GM19467 (cell line): ENCODE measurements at regions not wholly inside any gene's neighbourhood (a gene's known extent, or its start where the extent isn't known, plus 50 kb on each side); places are given as distances from the start of the nearest gene placed in this dataset.

Source experiments
- ATAC-seq: cut with Tn5 transposase; IDR thresholded peaks from one replicate; pipeline ENCODE4 v1.9.1; 2021; ENCODE audit warnings: mild to moderate bottlenecking, moderate library complexity; ENCODE audit not compliant: unreplicated experiment

DNA sequence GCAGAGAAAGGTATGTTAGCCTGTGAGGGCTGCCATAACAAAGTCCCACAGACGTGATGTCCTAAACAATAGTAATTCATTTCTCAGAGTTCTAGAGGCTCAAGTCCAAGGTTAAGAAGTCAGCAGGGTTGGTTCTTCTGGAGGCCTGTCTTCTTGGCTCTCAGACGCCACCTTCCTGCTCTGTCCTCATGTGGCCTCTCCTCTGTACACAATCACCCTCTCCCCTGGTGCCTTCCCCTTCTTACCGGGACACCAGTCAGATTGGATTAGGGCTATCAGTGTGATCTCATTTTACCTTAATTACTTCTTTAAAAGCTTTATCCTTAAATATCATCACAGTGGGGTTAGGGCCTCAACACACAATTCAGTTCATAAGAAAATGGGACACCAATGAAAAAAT is 860.5 kb downstream of the RNF144A start:
- no peak for ATAC-seq

DNA sequence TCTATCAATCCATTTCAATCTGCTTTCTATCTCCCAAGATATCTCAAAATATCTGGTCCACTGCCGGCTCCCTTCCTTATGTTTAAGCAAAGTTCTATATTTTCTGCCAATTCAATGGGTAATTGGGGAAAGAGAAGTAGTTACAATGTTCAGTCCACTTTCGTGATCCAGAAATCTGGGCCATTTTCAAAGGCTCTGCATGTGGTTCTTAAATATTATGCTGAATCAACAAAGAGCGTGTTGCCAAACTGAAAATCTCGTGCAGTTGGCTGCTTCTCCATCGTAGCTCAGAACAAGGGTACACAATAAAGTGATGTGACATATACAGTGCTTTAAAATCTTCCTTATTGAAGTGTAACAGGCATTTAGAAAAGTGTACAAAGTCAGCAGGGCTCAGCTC is 863.1 kb downstream of the RNF144A start:
- no peak for ATAC-seq

DNA sequence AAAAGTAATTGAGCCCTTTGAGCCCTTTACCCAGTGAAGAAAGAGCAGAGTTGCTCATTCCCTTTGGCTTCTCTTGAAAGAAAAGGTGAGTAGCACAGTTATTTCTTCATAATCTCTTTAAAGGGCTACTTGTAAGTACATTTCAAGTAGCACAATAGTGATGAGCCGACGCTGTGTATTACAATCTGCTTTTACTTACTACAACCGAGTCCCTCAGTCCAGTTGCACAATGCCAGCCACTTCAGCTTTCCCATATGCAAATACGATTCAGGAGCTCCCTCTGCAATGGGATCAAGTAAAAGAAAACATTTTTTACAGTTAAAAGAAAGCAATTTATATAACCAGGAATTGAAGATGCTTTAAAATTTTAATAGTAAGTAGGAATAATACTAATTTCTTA is 868.5 kb downstream of the RNF144A start:
- ATAC-seq: no peak

- no peak for ATAC-seq
Observed at GRCh38 chr2:7788736-7789135, 871.5 kb downstream of the RNF144A start.

DNA sequence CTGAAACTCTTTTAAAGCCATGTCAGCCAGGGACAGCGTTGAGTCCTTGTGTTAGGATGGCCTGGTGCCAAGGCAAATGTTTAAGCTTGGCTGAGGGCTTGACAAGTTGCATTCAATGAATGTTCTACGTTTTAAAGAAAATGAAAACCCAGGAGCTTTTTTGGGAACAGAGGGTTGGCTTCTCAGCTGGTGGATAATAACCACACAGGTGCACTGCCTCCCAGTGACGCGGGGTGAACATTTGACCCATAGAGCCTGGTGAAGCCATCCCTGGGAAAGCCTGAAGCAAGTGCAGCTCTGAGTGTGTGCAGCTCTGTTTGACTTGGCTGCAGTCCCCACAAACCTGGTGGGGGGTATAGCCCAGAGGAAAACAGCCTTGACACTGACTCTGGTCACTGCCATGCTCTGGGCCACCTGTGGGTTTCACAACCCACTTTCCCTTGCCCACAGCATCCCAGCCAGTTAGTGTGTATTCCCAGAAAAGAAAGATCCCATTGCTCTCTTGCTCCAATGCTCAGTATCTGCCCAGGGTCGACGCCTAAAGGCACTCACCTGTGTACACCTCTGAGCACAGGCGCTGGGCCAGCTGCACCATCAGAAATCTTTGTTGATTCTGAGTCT is 874.9 kb downstream of the RNF144A start:
- ATAC-seq: no peak

- no peak for ATAC-seq
Observed at GRCh38 chr2:7795778-7796563, 878.8 kb downstream of the RNF144A start.

DNA sequence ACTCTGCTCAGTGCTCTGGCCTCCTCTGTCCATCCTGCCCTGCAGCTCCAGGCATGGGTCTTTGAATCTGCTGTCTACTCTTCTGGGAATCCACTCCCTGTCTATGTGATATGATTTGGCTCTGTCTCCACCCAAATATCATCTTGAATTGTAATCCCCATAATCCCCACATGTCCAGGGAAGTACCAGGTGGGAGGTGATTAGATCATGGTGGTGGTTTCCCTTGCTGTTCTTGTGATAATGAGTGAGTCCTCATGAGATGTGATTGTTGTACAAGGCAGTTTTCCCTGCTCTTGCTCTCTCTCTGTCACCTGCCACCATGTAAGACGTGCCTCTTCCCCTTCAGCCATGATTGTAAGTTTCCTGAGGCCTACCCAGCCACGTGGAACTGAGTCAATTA is 881.8 kb upstream of the ID2 start:
- no peak for ATAC-seq

DNA sequence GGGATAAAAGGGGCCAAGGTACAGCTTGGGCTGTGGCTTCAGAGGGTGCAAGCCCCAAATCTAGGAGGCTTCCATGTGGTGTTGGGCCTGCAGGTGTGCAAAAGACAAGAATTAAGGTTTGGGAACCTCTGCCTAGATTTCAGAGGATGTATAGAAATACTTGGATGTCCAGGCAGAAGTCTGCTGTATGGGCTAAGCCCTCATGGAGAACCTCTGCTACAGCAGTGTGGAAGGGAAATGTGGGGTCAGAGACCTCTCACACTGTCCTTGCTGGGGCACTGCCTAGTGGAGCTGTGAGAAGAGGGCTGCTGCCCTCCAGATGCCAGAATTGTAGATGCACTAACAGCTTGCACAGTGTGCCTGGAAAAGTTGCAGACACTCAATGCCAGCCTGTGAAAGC is 880.6 kb upstream of the ID2 start:
- ATAC-seq: no peak

- ATAC-seq: no peak
Observed at GRCh38 chr2:7803515-7803914, 878.3 kb upstream of the ID2 start.

DNA sequence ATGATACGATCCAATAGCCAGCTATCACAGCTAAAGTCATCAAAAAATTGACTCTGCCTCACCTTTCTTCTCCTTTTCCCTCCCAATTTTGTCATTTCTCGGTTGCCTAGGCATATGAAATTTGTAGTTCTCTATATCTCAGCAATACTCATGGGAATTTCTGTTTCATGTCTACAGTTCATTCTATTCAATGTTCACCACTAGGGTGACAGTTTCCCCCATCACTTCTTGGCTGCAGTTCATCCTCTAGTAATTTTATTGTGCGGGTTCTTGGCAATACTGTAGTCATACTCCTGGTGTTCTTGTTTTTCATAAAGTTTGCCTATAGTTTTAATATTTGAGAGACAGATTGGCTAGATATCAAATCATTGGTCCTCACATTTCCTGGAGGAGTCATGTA is 872.2 kb upstream of the ID2 start:
- no peak for ATAC-seq

GRCh38 chr2:7811073-7811472 is 870.8 kb upstream of the ID2 start:
- ATAC-seq: no peak

DNA sequence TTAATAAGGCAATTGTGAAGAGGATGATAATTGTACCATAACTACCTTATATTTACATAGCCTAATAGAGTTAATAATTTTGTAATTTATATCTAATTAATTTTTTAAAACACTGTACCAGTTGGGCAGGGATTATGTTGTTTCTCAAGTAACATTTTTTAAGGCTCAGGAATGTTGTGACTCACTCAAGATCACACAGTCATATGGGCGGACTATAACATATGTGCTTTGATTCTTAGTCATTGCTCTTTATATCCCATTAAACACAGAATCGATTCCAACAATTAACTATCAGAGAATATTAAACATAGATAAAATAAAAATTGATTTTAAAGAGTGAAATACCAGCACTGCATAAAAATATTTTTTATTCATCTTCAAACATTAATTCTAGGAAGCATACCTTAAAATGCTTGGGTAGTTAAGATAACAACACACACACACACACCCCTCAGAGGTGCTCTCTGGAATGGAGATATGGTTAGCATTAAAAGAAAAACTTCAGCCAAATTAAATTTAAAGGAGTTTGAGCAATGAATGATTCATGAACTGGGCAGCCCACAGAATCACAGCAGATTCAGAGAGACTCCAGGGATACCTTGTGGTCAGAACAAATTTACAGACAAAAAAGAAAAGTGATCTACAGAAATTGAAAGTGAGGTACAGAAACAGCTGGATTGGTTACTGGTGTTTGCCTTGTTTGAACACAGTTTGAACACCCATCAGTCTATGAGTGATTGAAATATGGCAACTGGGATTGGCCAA is 869.4 kb upstream of the ID2 start:
- no peak for ATAC-seq

GRCh38 chr2:7813541-7814292 is 868.1 kb upstream of the ID2 start:
- no peak for ATAC-seq

DNA sequence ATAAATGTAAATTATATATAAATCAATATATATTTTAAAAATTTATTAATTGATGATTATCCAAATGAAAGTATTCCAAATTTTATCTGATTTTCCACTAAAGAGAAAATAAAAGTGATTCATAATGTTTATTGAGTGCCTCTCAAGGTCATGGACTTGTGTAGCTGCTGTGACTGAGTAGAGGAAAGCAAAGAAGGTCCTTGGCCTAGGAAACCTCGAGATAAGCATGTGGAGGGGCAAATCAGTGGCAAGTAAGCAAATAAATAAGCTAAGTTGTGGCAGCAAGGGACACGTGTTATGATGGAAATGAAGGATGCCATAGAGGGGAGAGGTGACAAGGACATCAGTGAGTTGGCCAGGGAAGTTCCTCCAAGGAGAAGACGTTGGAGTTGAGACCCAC is 866.1 kb upstream of the ID2 start:
- no peak for ATAC-seq

GRCh38 chr2:7816233-7816632 is 865.6 kb upstream of the ID2 start:
- no peak for ATAC-seq

DNA sequence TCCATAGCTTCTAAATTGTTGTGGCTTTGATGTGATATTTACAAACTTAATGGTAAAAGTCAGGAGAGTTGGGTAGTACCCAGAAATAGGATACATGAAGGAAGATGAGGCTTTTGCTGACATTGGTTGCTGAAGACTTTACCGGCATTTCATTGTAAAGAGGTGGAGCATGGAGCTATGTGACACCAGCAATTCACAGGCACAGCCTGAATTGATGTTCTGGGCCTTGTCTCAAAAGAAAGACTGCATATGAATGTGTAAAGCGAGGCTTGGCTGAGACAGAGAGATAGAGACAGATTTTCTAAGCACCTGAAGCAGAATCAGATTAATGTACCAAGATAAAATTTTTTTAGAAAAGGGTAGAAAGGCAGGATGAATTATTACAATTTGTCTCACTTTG is 864.9 kb upstream of the ID2 start:
- ATAC-seq: no peak

- ATAC-seq: no peak
Observed at GRCh38 chr2:7819316-7819715, 862.5 kb upstream of the ID2 start.

GRCh38 chr2:7819850-7820249 is 862.0 kb upstream of the ID2 start:
- ATAC-seq: no peak

- ATAC-seq: no peak
Observed at GRCh38 chr2:7824211-7824610, 857.6 kb upstream of the ID2 start.

- no peak for ATAC-seq
Observed at GRCh38 chr2:7825591-7826312, 856.1 kb upstream of the ID2 start.

DNA sequence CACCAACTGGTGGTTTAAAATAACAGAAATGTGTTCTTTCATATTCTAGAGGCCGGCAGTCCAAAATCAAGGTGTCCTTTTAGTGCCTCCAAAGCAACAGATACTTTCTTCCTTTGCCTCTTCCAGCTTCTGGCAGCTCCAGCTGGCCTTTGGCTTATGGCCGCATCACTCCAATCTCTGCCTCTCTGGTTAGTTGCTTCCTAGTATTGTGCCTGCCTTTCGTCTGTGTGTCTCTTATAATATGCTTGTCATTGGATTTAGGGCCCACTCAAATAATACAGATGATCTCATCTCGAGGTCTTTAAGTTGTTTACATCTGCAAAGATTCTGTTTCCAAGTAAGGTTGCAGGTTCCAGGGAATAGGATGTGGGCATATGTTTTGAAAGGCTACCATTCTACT is 855.2 kb upstream of the ID2 start:
- ATAC-seq: no peak
